NK-92 (cell line): ENCODE measurements at regions not wholly inside any gene's neighbourhood (a gene's known extent, or its start where the extent isn't known, plus 50 kb on each side); places are given as distances from the start of the nearest gene placed in this dataset.

Experiments used
- DNase-seq: peaks from one replicate; lab custom pipeline; 2025; ENCODE audit not compliant: unreplicated experiment; lab: John Stamatoyannopoulos, UW

- DNase-seq: no peak
Observed at GRCh38 chr5:68958428-68958827, 135.4 kb upstream of the SLC30A5 start.

GRCh38 chr5:68960456-68960855, 133.4 kb upstream of the SLC30A5 start:
- no peak for DNase-seq

GRCh38 chr5:68960961-68961360, 132.9 kb upstream of the SLC30A5 start:
- no peak for DNase-seq

DNA sequence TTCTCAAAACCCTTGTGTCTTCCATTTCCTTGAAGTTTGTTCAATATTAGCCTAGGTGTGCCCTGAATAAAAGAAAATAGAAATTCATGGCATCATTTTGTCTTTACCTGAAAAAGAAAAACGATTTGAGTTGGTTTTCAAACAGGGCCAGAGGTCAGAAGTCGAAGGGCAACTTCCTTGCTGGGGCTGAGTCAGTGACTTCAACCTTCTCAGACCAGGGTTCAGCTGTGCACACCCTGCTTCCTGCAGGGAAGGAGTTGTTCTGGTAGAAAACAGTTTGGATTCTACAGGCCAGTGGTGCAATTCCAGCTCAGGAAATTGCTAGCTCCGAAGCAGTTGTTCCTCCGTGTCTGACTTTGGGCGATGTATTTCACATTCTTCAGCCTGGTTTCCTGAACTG, 132.1 kb upstream of the SLC30A5 start:
- DNase-seq: no peak

DNA sequence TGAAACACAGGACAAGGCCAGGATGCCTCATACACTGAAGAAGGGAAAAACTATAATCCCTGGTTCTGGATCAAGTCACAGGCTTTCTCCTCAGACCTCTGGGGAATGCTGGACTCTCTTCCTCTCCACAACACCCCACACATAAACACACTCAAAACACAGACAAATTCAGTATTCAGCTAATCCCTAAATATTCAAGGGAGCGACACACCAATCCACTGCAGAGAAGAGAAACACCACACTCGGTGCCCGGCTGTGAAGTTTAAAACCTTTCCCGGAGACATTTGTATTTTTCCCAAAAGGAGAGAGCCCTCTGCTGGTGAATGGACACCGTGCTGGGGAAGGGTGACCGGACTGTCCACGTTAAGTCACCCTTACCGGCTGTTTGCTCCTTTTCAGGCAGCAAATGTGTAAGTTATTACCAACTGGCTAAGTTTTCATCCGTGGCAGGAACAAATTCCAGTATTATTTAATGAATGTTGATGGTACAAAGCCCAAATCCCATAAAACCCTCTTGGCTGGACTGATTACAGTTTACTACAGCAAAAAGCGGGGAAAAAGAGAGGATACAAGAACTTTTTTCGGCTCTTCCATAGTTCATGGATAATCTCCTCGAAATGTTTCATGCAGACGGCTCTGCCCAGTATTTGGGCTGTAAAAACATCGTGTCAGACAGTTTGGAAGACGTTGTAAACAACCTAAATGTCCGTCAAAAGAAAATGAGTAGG, 130.9 kb upstream of the SLC30A5 start:
- DNase-seq: no peak

GRCh38 chr5:68964679-68965078, 129.1 kb upstream of the SLC30A5 start:
- no peak for DNase-seq

- no peak for DNase-seq
Observed at GRCh38 chr5:68965926-68966325, 127.9 kb upstream of the SLC30A5 start.

DNA sequence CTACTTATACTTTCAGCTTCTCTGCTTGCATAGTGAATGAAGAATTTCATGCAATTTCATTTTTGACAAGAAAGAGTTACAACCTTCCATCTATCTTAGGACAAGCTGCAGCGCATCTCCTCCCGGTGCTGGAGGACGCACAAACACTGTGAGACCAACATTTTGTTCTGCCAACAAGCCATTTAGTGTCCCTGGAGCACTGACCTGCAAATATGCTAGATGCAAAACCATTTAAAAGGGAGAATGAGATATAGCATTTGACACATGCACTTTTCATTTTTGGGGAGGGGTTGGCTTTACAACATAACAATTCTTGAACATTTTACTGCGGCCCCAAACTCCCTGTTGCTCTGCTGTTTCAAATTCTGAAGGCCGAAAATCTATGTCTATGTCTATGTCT, 127.2 kb upstream of the SLC30A5 start:
- no peak for DNase-seq

DNA sequence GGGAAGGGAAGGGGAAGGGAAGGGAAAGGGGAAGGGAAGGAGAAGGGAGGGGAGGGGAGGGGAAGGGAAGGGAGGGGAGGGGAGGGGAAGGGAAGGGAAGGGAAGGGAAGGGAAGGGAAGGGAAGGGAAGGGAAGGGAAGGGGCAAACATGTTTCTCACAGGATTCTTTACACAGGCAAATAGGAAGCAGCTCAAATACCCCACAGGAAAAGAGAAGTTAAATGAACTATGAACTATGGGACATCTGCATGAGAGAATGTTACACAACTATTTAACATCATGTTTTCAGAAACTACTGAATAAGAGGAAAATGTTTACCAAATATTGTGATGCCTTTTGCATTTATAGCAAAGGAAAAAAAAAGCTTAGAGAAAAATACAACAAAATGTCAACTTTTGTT, 125.4 kb upstream of the SLC30A5 start:
- DNase-seq: no peak

DNA sequence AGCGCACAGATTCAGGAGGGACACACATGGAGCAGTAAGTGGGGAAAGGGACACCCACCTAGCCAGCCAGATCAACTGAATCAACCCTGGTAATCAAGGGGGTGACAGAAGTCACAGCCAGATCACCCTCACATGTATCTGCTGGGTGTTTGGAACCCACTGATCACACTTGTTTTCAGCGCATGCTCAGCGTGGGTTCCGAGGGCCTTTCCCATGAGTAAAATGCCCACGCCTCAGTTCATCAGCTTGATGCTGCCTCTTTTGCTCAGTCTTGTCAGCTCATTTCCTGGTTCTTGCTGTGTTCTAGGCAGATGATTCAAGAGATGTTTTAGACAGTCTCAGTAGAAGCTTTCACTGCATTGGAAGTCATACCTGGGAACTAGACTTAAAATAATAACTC, 123.2 kb upstream of the SLC30A5 start:
- DNase-seq: no peak

DNA sequence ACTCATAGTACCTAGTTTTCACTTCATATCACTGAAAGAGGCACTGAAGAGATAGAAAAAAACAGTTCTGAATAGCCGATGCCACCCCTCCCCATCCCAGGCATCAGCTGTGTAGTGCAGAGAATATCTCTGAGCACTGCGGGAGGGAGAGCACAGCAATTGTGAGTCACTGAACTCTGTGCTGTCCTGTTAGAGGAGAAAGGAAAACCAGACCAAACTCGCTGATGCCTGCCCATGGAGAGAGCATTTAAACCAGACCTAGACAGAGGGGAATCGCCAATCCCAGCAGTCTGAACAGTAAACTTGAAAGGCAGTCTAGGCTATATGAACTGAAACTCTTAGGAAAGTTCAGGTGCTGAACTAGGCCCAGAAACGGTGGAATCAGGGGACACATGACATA, 120.1 kb upstream of the SLC30A5 start:
- DNase-seq: no peak

GRCh38 chr5:68983043-68983442, 110.8 kb upstream of the SLC30A5 start:
- no peak for DNase-seq

- DNase-seq: no peak
Observed at GRCh38 chr5:68983959-68984358, 109.9 kb upstream of the SLC30A5 start.

DNA sequence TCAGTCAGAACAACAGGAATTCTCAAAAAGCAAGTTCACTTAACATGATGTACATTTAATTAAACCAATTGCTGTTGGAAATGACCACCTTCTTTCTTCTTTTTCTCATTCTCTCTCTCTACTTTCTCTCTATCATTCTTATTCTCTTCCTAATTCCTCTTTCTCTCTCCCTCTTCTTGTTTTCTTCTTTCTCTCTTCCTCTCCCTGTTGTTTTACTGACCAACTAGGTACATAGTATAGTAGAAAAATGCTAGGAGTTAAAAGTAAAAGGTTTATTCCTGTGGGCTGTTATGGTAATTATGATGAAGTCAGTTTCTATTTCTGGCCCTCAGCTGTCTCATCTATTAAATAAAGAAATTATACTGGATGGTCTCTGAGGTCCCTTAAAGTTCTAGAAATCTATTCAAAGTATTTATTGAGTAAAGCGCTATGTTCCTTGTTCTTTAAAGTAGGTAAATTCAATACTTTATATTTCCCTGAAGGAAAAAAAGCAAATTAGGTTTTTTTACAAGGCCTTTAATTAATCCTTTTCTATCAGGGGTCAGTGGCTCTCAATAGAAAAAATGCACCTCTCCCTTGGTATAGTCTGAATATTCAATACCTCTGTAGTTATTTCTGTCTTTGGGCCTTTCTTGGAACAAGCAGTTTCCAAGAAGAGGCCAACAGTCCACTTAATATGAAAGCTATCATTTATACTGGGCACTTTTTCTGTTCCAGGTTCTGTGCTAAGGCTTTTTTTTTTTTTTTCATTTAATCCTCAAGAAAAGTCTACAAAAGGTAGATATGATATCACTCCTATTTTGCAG, 102.3 kb upstream of the SLC30A5 start:
- DNase-seq: no peak

DNA sequence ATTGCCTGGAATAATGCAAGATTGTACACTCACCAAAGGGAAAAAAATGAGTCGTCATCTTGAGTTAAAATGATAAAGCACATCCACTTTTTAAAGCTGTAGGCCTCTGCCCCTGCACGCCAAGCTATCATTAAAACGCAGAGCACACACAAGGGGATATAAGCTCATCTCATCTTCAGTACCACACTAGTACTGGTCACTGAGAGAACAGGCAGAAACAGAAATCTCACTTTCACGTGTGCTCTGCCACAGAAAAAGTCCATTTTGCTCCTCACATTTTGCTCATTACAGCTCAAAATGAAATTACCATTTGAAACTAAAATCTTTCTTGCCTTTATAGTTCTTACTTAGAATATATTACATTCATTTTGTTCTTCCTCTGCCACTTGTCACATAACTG, 99.2 kb upstream of the SLC30A5 start:
- DNase-seq: no peak

DNA sequence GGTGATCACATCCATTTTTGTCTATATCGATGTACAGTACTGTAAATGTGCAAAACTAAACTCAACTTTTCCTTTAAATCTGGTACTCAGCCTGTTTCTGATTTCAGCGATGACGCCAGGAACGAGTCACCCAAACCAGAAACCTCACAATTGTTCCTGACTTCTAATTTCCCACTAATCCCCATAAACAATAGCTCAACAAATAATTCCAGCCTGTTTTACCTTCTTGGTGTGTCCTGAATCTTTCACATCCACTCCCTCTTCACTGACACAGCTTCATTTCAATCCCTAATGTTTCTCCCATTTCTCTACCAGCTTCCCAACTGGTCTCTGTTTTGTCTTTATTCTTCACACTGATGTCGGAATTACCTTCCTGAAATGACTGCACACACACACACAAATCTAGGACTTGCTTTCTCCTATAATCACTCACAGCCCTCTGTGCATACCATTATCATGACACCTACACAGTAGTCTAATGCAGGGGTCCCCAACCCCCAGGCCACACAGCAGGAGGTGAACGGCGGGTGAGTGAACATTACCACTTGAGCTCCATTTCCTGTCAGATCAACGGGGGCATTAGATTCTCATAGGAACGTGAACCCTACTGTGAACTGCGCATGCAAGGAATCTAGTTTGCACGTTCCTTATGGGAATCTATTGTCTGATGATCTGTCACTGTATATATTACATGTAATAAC, 97.8 kb upstream of the SLC30A5 start:
- DNase-seq: no peak

DNA sequence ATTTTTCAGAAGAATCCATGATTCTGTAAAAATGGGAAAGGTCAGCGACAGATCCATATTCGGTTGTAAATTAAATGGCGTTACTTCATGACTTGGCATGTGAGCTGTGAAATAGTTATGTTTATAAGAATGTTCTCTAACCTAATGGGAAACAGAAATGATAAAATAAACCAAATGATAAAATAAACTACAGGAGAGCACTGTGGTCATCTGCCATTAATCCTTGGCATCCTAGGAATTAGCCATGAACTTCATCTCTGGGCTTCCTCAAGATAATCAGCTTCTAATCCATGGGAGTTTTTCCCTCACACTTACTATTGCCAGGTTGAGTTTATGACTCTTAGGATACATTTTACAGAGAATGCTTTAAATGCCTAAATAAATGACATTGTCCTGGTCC, 94.6 kb upstream of the SLC30A5 start:
- no peak for DNase-seq

- DNase-seq: no peak
Observed at GRCh38 chr5:69000216-69000919, 93.4 kb upstream of the SLC30A5 start.

GRCh38 chr5:69000949-69001348, 92.9 kb upstream of the SLC30A5 start:
- DNase-seq: no peak

DNA sequence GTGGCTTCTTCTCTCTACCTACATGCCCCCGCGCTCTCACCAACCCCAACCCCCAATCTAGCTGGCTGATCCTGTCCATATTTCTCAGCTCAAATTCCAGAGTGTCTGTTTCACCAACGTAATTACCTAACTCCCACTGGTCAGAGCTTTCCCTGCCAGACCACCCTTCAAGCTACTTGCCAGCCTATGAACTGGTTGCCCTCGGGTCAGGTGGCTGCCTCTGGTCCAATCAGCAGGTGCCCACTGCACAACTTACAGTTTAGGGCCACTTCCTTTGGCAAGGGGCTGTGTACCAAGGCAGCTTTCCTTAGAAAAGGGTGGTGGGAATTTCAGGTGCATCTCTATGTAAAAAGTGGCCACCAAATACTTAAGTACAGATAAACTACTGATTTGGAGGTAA, 92.2 kb upstream of the SLC30A5 start:
- DNase-seq: no peak

GRCh38 chr5:69004127-69004526, 89.7 kb upstream of the SLC30A5 start:
- no peak for DNase-seq
